Stimulated activated CD8-positive, alpha-beta memory T cell treated with anti-CD3 and anti-CD28 coated beads, Interleukin-4, amount 100 ng/mL, for 48 hours (primary cell): ENCODE measurements at regions not wholly inside any gene's neighbourhood (a gene's known extent, or its start where the extent isn't known, plus 50 kb on each side); places are given as distances from the start of the nearest gene placed in this dataset.

Experiments used
- DNase-seq: peaks from one replicate; pipeline ENCODE4 v3.0.0-alpha.2; 2020

DNA sequence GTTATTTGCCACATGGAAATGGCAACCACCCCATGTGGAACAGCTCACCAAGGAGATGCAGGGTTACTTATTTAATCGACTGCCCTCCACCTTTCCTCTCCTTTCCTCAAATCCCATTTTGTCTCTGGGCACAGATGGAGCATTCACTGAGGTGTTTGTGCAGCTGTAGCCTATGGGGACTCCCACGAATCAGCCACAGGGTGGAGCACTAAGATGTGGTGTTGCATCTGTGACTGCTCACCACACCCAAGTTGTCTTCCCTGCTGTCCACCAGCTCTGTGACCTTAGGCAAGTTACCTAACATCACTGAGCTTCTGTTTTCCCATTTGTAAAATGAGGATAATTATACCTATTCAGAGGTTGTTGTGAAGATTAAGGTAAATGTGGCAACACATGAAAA lies 252.4 kb upstream of the CPEB2 start:
- peak; percentile 24 for DNase-seq

DNA sequence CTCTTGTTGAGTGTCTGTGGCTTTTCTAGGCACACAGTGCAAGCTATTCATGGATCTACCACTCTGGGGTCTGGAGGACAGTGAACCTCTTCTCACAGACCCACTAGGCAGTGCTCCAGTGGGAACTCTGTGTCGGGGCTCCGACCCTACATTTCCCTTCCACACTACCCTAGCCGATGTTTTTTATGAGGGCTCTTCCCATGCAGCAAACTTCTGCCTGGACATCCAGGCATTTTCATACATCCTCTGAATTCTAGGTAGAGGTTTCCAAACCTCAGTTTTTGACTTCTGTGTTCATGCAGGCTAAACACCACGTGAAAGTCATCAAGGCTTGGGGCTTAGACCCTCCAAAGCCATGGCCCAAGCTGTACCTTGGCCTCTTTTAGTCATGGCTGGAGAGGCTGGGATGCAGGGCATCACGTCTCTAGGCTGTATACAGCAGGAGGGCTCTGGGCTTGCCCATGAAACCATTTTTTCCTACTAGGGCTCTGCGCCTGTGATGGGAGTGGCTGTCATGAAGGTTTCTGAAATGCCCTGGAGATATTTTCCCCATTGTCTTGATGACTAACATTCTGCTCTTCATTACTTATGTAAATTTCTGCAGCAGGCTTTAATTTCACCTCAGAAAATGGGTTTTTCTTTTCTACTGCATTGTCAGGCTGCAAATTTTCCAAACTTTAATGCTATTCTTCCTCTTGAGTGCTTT lies 249.8 kb upstream of the CPEB2 start:
- no peak for DNase-seq

GRCh38 chr4:14767142-14767541 lies 235.1 kb upstream of the CPEB2 start:
- no peak for DNase-seq

DNA sequence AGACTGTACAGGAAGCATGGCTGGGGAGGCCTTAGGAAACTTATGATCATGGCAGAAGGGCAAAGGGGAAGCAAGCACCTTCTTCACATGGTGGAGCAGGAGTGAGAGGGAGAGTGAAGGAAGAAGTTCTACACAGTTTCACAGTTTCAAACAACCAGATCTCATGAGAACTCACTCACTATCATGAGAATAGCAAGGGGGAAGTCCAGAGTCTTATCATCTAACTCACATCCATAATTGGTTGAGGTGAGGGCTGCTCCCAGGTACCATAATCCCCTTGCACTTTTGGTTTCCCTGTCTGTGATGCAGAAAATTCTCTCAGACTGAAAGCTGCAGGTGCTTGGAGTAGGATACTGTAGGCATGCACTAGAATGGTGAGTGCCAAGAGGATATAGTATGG lies 233.8 kb upstream of the CPEB2 start:
- no peak for DNase-seq

- no peak for DNase-seq
Measured at GRCh38 chr4:14769993-14770392, 232.3 kb upstream of the CPEB2 start.

GRCh38 chr4:14771094-14771493 lies 231.2 kb upstream of the CPEB2 start:
- no peak for DNase-seq

DNA sequence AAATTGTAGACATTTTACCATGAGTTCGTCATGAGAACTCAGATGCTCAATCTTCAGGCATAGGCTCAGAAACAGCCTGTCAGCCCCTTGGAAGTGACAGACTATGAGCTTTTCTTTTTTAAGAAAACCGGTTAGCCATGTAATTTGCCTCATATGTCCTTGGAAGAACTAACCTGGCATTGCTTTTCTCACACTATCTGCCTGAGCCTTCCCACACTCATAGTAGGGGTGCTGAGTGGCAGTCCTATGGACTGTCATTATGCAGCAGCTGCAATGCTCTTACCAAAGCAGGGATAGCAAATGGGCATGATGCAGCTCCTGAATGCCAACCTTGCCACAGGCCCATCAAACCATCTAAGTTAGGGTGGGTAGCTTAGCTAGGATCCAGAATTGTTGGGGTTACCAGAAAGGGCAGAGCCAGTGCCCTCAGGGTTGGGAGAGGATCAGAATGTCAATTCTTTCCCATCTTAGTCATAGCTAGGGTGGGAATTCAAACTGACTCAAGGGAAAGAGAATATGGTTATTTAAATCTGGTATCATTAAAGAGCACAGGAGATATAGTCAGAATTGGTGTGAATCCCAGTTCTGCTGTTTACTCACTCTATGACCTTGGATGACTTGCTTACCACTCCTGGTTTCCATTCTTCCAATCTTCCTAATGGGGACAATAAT lies 230.6 kb upstream of the CPEB2 start:
- DNase-seq: no peak

GRCh38 chr4:14772388-14772787 lies 229.9 kb upstream of the CPEB2 start:
- no peak for DNase-seq

DNA sequence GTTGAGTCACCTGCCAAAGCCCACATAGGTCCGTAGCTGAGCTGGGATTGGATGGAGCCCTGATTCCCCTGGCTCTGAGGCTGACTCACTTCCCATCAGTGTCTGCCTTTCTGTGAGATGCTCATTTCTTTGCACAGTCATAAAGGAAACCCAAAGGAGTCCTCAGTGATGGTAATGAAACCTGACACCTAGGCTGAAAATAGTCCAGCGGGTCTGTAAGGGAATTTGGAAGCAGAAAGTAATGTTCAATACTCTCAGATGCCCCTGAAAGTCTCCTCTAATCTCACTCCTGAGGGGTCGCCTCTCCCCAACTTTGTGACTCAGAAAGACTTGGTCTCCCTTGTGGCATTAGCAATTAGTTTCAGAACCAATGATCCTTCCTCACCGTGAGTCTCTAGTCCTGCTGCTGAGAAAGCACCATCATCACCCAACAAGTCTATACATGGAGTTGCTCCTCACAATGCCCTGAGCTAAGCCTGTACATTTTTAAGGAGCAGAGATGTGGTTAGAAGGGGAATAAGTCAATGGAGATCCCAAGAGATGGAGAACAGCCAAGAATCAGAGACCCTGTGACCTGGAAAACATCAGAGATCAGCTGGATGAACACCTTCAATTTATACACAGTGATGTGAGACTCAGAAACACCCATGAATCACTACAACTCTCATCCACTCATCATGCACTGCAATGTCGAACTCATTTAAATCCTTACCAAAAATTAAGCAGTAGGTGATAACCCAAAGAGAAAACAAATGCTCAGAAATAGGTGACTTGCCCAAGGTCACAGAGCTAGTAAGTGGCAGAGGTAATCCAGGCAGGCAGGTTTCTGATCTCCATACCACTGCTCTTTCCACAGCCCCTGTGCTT lies 219.0 kb upstream of the CPEB2 start:
- DNase-seq: peak; percentile 55

- DNase-seq: no peak
Measured at GRCh38 chr4:14787221-14787620, 215.1 kb upstream of the CPEB2 start.

- DNase-seq: no peak
Measured at GRCh38 chr4:14787894-14788293, 214.4 kb upstream of the CPEB2 start.

- no peak for DNase-seq
Measured at GRCh38 chr4:14790494-14790893, 211.8 kb upstream of the CPEB2 start.

DNA sequence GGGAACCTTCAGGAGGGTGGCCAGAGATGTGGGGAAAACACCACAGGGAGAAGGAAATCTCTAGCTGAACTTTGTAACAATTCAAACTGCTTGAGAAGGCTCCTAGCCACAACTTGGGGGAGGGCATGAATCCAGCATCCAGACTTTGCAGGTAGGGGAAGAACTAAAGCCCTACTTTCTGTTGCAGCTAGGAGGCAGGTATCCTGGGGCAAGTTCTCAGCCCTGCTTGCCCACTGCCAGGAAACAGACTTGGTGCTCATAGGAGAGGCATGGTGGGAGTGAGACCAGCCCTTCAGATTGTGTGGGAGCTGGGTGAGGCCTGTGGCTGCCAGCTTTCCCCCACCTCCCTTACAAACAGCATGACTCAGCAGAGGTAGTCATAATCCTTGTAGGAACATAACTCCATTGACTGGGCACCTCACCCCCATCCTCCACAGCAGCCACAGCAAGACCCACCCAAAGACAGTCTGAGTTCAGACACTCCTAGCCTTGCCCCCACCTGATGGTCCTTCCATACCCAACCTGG lies 209.5 kb upstream of the CPEB2 start:
- DNase-seq: no peak

GRCh38 chr4:14800977-14801376 lies 201.3 kb upstream of the CPEB2 start:
- no peak for DNase-seq

DNA sequence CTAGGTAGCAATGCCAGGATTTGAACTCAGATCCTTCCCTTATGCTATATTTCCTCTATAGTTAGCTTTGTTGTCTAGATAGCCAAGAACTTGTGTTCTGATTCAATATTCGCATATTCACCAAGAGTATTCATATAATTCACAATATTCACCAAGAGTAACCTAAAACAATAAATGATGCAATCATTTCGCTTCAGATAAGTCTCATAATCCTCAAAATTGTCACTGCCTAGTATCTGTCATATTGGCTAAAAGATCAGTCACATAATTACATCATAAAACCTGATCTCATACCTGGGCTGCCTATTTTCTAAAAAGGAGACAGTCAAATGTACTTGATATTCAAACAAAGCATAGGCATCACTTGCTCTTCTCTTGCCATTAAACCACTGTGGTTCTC lies 199.7 kb upstream of the CPEB2 start:
- no peak for DNase-seq

DNA sequence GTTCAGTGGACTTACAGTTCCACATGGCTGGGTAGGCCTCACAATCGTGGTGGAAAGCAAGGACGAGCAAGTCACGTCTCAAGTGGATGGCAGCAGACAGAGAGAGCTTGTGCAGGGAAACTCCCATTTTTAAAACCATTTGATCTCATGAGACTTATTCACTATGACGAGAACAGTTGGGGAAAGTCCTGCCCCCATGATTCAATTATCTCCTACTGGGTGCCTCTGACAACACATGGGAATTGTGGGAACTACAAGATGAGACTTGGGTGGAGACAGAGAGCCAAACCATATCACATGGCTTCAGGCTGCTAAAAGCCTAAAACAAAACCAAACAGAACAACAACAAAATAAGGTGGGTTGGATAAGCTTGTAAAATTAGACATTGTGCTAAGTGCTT lies 194.4 kb upstream of the CPEB2 start:
- no peak for DNase-seq

GRCh38 chr4:14809203-14809602 lies 193.1 kb upstream of the CPEB2 start:
- DNase-seq: no peak

GRCh38 chr4:14810121-14810520 lies 192.2 kb upstream of the CPEB2 start:
- no peak for DNase-seq

- DNase-seq: no peak
Measured at GRCh38 chr4:14810568-14810967, 191.7 kb upstream of the CPEB2 start.

DNA sequence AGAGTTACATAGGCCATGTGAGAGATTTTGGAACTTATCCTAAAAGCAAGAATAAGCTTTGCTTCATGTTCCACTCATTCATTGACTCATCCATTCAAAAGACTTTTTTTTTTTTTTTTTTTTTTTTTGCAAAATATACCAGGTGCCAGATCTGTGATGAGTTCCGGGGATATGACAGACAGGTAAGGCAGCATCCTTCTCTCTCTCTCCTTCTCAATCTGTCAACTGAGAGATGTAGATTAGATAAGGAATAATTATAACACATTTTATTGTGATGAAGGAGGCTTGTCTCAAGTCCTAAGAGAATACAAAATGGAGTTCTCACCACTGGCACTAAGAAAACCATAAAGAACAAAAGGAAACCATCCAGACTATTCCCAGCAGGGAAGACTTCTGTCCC lies 190.2 kb upstream of the CPEB2 start:
- no peak for DNase-seq

DNA sequence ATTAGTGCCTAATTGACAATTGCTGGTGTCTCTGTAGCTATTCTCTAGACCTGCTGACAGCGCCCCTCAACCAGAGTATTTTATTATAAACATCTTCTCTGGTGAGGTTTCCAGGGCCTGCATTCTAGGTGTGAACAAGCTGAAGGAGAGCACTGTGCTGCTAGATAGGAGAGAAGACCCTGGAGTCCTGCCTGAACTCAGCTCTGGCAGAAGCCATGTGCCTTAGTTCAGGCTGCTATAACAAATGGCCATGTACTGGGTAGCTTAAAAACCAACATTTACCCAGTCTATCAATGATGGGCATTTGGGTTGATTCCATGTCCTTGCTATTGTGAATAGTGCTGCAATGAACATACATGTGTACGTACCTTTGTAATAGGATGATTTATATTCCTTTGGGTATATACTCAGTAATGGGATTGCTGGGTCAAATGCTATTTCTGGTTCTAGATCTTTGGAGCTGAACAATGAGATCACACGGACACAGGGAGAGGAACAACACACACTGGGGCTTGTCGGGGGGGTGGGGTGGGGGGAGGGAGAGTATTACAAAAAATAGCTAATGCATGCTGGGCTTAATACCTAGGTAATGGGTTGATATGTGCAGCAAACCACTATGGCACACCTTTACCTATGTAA lies 185.5 kb upstream of the CPEB2 start:
- no peak for DNase-seq

DNA sequence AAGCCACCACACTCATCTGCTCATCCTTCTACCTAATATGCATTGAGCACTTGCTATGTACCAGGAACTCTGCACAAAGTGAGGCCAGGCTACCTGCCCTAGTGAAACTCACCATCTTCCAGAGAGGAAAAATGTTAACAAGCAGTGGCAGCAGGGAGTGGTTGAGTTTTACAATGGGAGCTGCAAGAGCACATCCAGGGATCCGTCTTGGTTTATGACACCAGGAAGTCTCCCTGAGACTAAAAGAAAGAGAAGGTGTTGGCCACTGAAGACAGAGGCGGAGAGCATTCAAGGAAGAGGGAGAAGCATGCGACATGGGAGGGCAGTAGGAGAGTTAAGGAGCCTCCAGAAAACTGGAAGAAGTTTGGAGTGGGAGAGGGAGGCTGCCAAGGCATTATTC lies 178.1 kb upstream of the CPEB2 start:
- DNase-seq: no peak

DNA sequence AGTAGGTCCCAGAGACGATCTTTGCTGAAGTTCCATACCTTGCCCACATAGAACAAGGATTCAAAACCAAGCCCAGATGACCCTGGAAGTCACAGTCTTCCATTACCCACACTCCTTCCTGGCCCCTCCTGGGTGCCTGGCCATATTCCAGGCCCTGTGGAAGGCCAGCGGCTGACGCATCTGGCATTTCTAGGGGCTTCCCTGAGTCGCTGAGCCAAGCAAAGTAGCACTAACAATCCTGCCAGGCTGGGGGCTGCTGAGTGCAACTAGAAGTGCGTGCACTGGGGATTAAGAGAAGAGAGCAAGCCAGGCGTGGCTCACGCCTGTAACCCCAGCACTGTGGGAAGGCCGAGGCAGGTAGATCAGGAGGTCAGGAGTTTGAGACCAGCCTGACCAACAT lies 175.2 kb upstream of the CPEB2 start:
- no peak for DNase-seq
